CD14-positive monocyte (primary cell): ENCODE measurements at regions not wholly inside any gene's neighbourhood (a gene's known extent, or its start where the extent isn't known, plus 50 kb on each side); places are given as distances from the start of the nearest gene placed in this dataset.

Experiments used
- DNase-seq, 3 donors: peaks; one replicate each; pipeline ENCODE4 v3.0.0-alpha.2; 2011 to 2022
- H2AFZ ChIP-seq: 2 replicates; pipeline ENCODE4 v1.6.0; 2012; ENCODE audit warnings: mild to moderate bottlenecking, low read depth, low read length, inconsistent platforms; ENCODE audit not compliant: insufficient read depth, poor library complexity, severe bottlenecking
- H3K27ac ChIP-seq, 2 donors: 1 replicate in 1 of 2; 2 replicates in 1 of 2; pipeline ENCODE4 v1.5.1; 2012 to 2013; ENCODE audit warnings: low read length in 2 of 2, control low read depth in 1 of 2, inconsistent platforms in 1 of 2, low read depth in 1 of 2, mild to moderate bottlenecking in 1 of 2
- H3K27me3 ChIP-seq, 2 donors: one replicate each; pipeline versions ENCODE4 v1.6.0 to v1.6.1; 2011 to 2013; ENCODE audit warnings: low read length in 2 of 2; ENCODE audit not compliant: control insufficient read depth in 2 of 2, insufficient read depth in 2 of 2
- H3K36me3 ChIP-seq, 2 donors: replicated peaks in 1 of 2; 1 replicate in 1 of 2; 2 replicates in 1 of 2; pipeline versions ENCODE4 v1.5.1 to v1.6.1; 2012 to 2013; ENCODE audit warnings: low read length in 2 of 2, control low read depth in 1 of 2, inconsistent platforms in 1 of 2, mild to moderate bottlenecking in 1 of 2; ENCODE audit not compliant: insufficient read depth in 2 of 2, control insufficient read depth in 1 of 2
- H3K4me1 ChIP-seq, 2 donors: 1 replicate in 1 of 2; 2 replicates in 1 of 2; pipeline versions ENCODE4 v1.5.1 to v1.6.1; 2012 to 2013; ENCODE audit warnings: low read length in 2 of 2, control low read depth in 1 of 2, inconsistent platforms in 1 of 2, mild to moderate bottlenecking in 1 of 2, moderate library complexity in 1 of 2; ENCODE audit not compliant: insufficient read depth in 2 of 2, control insufficient read depth in 1 of 2
- H3K4me2 ChIP-seq: replicated peaks from 2 replicates; pipeline ENCODE3; 2012; ENCODE audit warnings: low read length, moderate library complexity, mild to moderate bottlenecking; ENCODE audit not compliant: poor library complexity, severe bottlenecking; ENCODE audit errors: extremely low read depth
- H3K4me3 ChIP-seq, 3 experiments: fragments of 200-600 bp in 1 of 3; sonication (generic) in 1 of 3; replicated peaks in 1 of 3; 1 replicate in 2 of 3; 2 replicates in 1 of 3; pipeline ENCODE4 v1.5.1; 2011 to 2013; ENCODE audit warnings: low read length in 3 of 3, mild to moderate bottlenecking in 3 of 3, control low read depth in 2 of 3, low read depth in 2 of 3, inconsistent platforms in 1 of 3, moderate library complexity in 1 of 3
- H3K79me2 ChIP-seq: 2 replicates; pipeline ENCODE4 v1.6.0; 2012; ENCODE audit warnings: mild to moderate bottlenecking, control low read depth, inconsistent platforms, low read length, moderate library complexity; ENCODE audit not compliant: insufficient read depth
- H3K9ac ChIP-seq: 2 replicates; pipeline ENCODE4 v1.6.0; 2017; ENCODE audit warnings: low read length, mild to moderate bottlenecking; ENCODE audit not compliant: insufficient read depth, poor library complexity, severe bottlenecking
- H3K9me3 ChIP-seq, 2 donors: replicated peaks in 1 of 2; 1 replicate in 1 of 2; 2 replicates in 1 of 2; pipeline versions ENCODE4 v1.5.1 to v1.6.1; 2012 to 2013; ENCODE audit warnings: low read length in 2 of 2, control low read depth in 1 of 2; ENCODE audit not compliant: control insufficient read depth in 1 of 2, insufficient read depth in 1 of 2
- H4K20me1 ChIP-seq: 2 replicates; pipeline ENCODE4 v1.6.0; 2012; ENCODE audit warnings: mild to moderate bottlenecking, low read length, control low read depth, moderate library complexity; ENCODE audit not compliant: insufficient read depth
- H3K27ac Mint-ChIP-seq, 7 donors: one replicate each; pipeline ENCODE4 v1.8.0; 2020; ENCODE audit warnings: mild to moderate bottlenecking in 7 of 7, mixed read lengths in 7 of 7, moderate library complexity in 6 of 7, inconsistent platforms in 2 of 7
- H3K27me3 Mint-ChIP-seq, 3 donors: one replicate each; pipeline ENCODE4 v1.8.0; 2021 to 2022; ENCODE audit warnings: low read depth in 3 of 3, mild to moderate bottlenecking in 3 of 3, mixed read lengths in 3 of 3, moderate library complexity in 3 of 3, inconsistent platforms in 1 of 3
- H3K36me3 Mint-ChIP-seq, 2 donors: one replicate each; pipeline ENCODE4 v1.8.0; 2020; ENCODE audit warnings: mixed read lengths in 2 of 2, inconsistent platforms in 1 of 2, mild to moderate bottlenecking in 1 of 2
- H3K4me1 Mint-ChIP-seq: one replicate; pipeline ENCODE4 v1.8.0; 2020; ENCODE audit warnings: mild to moderate bottlenecking, mixed read lengths
- H3K4me3 Mint-ChIP-seq, 2 donors: one replicate each; pipeline ENCODE4 v1.8.0; 2020; ENCODE audit warnings: mild to moderate bottlenecking in 2 of 2, mixed read lengths in 2 of 2, moderate library complexity in 1 of 2
- H3K9me3 Mint-ChIP-seq, 7 donors: one replicate each; pipeline ENCODE4 v1.8.0; 2020 to 2022; ENCODE audit warnings: mixed read lengths in 7 of 7, mild to moderate bottlenecking in 6 of 7, moderate library complexity in 6 of 7, inconsistent platforms in 2 of 7
- CTCF ChIP-seq: fragments of 200-600 bp; IDR thresholded peaks from one replicate; pipeline ENCODE4 v1.8.0; 2022; ENCODE audit warnings: antibody characterized with exemption, mild to moderate bottlenecking
- WGBS: methylation state at CpG from one replicate; pipeline ENCODE4 v1.1.5; 2013; ENCODE audit warnings: missing lambda C conversion rate; ENCODE audit not compliant: insufficient coverage; 5-methylcytosine and 5-hydroxymethylcytosine counted together
- intact Hi-C, 2 donors: fragments of 100-400 bp; cut with micrococcal nuclease; formaldehyde crosslinking; loops; one replicate each; pipeline versions ENCODE4 v1.15.0 to v1.15.1; 2023

DNA sequence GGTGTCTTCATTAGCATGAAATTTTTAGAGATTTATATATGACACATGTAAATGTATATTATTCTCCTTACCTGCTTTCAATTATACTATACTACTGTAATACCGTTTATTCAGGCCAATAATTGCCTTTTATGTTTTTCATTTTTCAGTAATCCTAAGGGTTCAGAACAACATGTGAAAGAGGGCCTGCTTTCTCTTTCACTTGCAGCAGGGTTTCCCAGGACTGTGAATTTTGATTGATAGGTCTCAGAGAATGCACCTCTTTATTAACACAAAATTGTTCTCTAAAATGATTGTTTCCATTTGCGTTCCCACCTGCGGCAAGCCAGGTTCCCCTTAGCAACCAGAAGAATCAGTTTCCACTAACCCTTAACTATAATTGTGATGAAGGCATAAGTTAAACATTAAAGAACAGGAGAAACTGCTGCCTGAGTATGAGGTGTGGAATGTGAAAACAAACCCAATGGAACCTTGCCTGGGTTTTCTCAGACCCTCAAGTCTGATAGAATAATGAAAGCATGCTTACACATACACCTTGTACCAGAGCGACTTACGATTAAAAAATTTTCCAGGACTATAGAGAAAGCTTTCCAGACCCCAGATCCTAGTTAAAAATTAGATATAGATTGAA lies 1591.2 kb upstream of the LRRTM1 start:
- Histone ChIP-seq H2AFZ (no peak overlapping the region), H3K9me3 (no peaks in the 10 kb centered on the region), H3K4me3 (no peak overlapping the region), H3K27ac (no peak overlapping the region), H3K27me3 (no peaks in the 10 kb centered on the region), H4K20me1 (no peaks in the 10 kb centered on the region), H3K9ac (no peak overlapping the region), H3K36me3 (no peaks in the 10 kb centered on the region), H3K4me1 (no peaks in the 10 kb centered on the region), H3K79me2 (no peaks in the 10 kb centered on the region), H3K4me2 (no peak overlapping the region)
- no peaks in the 10 kb centered on the region for H3K36me3 Mint-ChIP-seq
- H3K27ac Mint-ChIP-seq, result no peak overlapping the region
- DNase-seq, result no peak
- H3K9me3 Mint-ChIP-seq, result peaks cover 0 to under 1% (median 0%) of the 10 kb centered on the region in 7 donors
- no peak overlapping the region for H3K4me3 Mint-ChIP-seq
- H3K4me1 Mint-ChIP-seq, result no peaks in the 10 kb centered on the region
- TF ChIP-seq CTCF, result no peak
- no CpG with 5 or more reads among the region's 5 CpGs for WGBS
- intact Hi-C loops, result no loop called here
- H3K27me3 Mint-ChIP-seq, result peaks cover 0 to 2% (median 0%) of the 10 kb centered on the region in 3 donors

GRCh38 chr2:81894451-81894990 lies 1590.0 kb upstream of the LRRTM1 start:
- intact Hi-C loops, result no loop called here
- Mint-ChIP-seq H3K4me3 (no peak overlapping the region), H3K36me3 (no peaks in the 10 kb centered on the region), H3K27me3 (peaks cover 0 to 2% (median 0%) of the 10 kb centered on the region in 3 donors), H3K27ac (no peak overlapping the region), H3K4me1 (no peaks in the 10 kb centered on the region), H3K9me3 (no peaks in the 10 kb centered on the region)
- no peak overlapping the region for H3K9ac ChIP-seq
- H3K36me3 ChIP-seq, result no peaks in the 10 kb centered on the region
- H3K4me1 ChIP-seq, result no peaks in the 10 kb centered on the region
- no peaks in the 10 kb centered on the region for H4K20me1 ChIP-seq
- H3K27ac ChIP-seq, result no peak overlapping the region
- H2AFZ ChIP-seq, result no peak overlapping the region
- no peaks in the 10 kb centered on the region for H3K9me3 ChIP-seq
- no peak overlapping the region for H3K4me2 ChIP-seq
- no CpG with 5 or more reads among the region's 3 CpGs for WGBS
- no peaks in the 10 kb centered on the region for H3K79me2 ChIP-seq
- no peak overlapping the region for H3K4me3 ChIP-seq
- H3K27me3 ChIP-seq, result no peaks in the 10 kb centered on the region
- DNase-seq, result no peak
- no peak for TF ChIP-seq CTCF
